ENCODE measurements at regions not wholly inside any gene's neighbourhood (a gene's known extent, or its start where the extent isn't known, plus 50 kb on each side); places are given as distances from the start of the nearest gene placed in this dataset.

DNA sequence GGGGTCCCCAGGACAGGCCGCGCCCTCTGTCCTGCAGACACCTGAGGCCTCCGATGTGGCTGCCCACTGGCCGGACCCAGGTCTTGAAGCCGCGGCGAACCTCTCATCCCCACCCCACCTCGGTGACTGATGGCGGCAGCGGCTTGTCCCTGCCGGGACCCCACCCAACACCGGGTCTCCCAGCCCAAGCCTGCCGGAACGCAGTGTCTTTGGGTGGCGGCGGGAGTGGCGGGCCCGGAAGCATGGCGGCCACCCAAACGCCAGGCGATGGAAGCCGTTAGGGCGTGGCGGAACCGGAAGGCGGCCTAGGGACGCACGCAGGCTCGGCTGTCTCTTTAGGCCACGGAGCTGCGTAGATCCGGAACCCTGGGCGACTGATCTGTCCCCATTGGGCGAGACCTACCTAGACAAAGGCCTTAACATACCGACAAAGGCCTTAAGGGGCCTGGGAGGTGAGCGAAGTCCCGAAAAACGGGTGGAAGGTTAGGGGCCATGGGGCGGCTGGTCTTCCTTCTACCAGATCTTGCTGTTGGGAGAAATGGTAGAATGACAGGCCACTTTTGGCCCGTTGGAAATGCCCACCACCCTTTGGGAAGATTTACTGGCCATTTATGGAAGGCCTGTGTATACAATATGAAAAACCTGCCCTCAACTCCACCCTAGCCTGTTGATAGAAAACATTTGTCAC lies 94.6 kb upstream of the SMC2 start:
- TF ChIP-seq, protein P1, sequence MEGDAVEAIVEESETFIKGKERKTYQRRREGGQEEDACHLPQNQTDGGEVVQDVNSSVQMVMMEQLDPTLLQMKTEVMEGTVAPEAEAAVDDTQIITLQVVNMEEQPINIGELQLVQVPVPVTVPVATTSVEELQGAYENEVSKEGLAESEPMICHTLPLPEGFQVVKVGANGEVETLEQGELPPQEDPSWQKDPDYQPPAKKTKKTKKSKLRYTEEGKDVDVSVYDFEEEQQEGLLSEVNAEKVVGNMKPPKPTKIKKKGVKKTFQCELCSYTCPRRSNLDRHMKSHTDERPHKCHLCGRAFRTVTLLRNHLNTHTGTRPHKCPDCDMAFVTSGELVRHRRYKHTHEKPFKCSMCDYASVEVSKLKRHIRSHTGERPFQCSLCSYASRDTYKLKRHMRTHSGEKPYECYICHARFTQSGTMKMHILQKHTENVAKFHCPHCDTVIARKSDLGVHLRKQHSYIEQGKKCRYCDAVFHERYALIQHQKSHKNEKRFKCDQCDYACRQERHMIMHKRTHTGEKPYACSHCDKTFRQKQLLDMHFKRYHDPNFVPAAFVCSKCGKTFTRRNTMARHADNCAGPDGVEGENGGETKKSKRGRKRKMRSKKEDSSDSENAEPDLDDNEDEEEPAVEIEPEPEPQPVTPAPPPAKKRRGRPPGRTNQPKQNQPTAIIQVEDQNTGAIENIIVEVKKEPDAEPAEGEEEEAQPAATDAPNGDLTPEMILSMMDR (IDR thresholded peaks at IDR 0.05; ENCODE audit: unreplicated experiment), result no peak
- no peaks in the 10 kb centered on the region for H3K4me1 Mint-ChIP-seq (ENCODE audit: unreplicated experiment)
- H3K27ac Mint-ChIP-seq (ENCODE audit: unreplicated experiment), result no peak overlapping the region
- peaks cover 13% of the 10 kb centered on the region for H3K9me3 Mint-ChIP-seq (ENCODE audit: unreplicated experiment)
- DNase-seq (ENCODE audit: low spot score), result no peak
- no peaks in the 10 kb centered on the region for H3K36me3 Mint-ChIP-seq (ENCODE audit: low read depth, unreplicated experiment)
- H3K4me3 Mint-ChIP-seq (ENCODE audit: unreplicated experiment), result no peak overlapping the region
- no peaks in the 10 kb centered on the region for H3K27me3 Mint-ChIP-seq (ENCODE audit: unreplicated experiment)

DNA sequence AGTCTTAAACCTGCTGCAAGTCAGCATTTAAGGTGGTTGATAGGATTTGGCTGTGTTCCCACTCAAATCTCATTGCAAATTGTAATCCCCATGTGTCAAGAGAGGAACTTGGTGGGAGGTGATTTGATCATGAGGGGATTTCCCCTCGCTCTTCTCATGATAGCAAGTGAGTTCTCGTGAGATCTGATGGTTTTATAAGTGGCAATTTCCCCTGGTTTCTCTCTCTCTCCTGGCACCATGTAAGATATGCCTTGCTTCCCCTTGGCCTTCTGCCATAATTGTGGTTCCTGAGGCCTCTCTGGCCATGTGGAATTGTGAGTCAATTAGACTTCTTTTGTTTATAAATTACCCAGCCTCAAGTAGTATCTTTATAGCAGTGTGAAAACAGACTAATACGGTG lies 84.3 kb upstream of the SMC2 start:
- Mint-ChIP-seq H3K4me1 (ENCODE audit: unreplicated experiment) (no peaks in the 10 kb centered on the region), H3K9me3 (ENCODE audit: unreplicated experiment) (peaks cover 9% of the 10 kb centered on the region), H3K4me3 (ENCODE audit: unreplicated experiment) (no peak overlapping the region), H3K27ac (ENCODE audit: unreplicated experiment) (no peak overlapping the region), H3K36me3 (ENCODE audit: low read depth, unreplicated experiment) (no peaks in the 10 kb centered on the region), H3K27me3 (ENCODE audit: unreplicated experiment) (no peaks in the 10 kb centered on the region)
- TF ChIP-seq, protein P1 (IDR thresholded peaks at IDR 0.05; ENCODE audit: unreplicated experiment), result no peak
- no peak for DNase-seq (ENCODE audit: low spot score)

DNA sequence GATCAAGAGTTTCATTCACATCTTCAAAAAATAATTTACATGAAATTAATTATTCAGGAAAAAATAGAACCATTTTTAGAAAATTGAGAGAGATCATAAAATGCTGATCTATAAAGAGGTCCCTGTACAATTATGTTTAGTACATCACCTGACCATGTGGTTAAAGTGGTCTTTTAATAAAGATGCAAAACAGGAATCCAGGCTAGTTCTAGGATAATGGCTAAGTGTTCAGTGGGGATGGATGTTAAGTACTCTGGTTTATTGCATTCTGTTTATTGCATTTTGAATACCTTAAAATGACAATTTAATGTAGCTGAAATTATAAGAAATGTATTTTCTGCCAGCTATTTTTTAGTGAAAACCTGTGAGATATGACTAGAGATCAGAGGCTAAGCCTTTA lies 72.0 kb upstream of the SMC2 start:
- no peak overlapping the region for H3K4me3 Mint-ChIP-seq (ENCODE audit: unreplicated experiment)
- H3K9me3 Mint-ChIP-seq (ENCODE audit: unreplicated experiment), result peaks cover 5% of the 10 kb centered on the region
- no peaks in the 10 kb centered on the region for H3K36me3 Mint-ChIP-seq (ENCODE audit: low read depth, unreplicated experiment)
- no peaks in the 10 kb centered on the region for H3K4me1 Mint-ChIP-seq (ENCODE audit: unreplicated experiment)
- no peaks in the 10 kb centered on the region for H3K27me3 Mint-ChIP-seq (ENCODE audit: unreplicated experiment)
- DNase-seq (ENCODE audit: low spot score), result no peak
- TF ChIP-seq, protein P1 (IDR thresholded peaks at IDR 0.05; ENCODE audit: unreplicated experiment), result no peak
- H3K27ac Mint-ChIP-seq (ENCODE audit: unreplicated experiment), result no peak overlapping the region

DNA sequence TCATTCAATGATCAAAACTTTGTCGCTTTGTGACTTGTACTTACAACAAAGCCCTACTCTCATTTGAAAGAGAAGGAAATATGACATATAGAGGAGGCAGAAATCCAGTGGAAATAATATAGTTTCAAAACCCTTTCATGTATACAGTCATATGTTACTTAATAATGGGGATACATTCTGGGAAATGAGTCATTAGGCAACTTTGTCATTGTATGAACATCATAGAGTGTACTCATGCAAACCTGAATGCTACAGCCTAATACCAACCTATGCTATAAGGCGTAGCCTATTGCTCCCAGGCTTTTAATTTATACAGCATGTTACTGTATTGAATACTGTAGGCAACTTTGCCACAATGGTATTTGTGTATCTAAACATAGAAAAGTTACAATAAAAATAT lies 69.0 kb upstream of the SMC2 start:
- Mint-ChIP-seq H3K4me3 (ENCODE audit: unreplicated experiment) (no peak overlapping the region), H3K36me3 (ENCODE audit: low read depth, unreplicated experiment) (no peaks in the 10 kb centered on the region), H3K27ac (ENCODE audit: unreplicated experiment) (no peak overlapping the region), H3K4me1 (ENCODE audit: unreplicated experiment) (no peaks in the 10 kb centered on the region), H3K9me3 (ENCODE audit: unreplicated experiment) (peaks cover 14% of the 10 kb centered on the region), H3K27me3 (ENCODE audit: unreplicated experiment) (no peaks in the 10 kb centered on the region)
- DNase-seq (ENCODE audit: low spot score), result no peak
- TF ChIP-seq, protein P1 (IDR thresholded peaks at IDR 0.05; ENCODE audit: unreplicated experiment), result no peak

DNA sequence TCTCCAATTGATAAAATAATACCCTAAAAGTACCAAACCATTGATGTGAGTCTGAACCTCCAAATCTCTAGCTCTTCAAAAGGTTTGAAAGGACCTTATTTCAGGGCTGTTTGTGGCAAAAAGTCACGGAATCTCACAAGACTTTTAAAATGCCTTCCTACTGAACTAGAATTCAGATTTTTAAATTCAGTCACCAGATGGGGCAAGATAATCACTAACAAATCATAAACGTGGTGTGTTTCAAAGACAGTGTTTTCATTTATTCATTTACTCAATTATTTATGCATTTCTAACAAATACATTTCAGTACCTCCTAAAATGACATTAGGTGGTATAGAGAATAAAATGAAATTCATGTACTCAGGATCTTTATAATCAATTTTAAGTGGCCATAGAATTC lies 68.2 kb upstream of the SMC2 start:
- TF ChIP-seq, protein P1 (IDR thresholded peaks at IDR 0.05; ENCODE audit: unreplicated experiment), result no peak
- H3K4me3 Mint-ChIP-seq (ENCODE audit: unreplicated experiment), result no peak overlapping the region
- DNase-seq (ENCODE audit: low spot score), result no peak
- H3K4me1 Mint-ChIP-seq (ENCODE audit: unreplicated experiment), result no peaks in the 10 kb centered on the region
- H3K27me3 Mint-ChIP-seq (ENCODE audit: unreplicated experiment), result no peaks in the 10 kb centered on the region
- no peak overlapping the region for H3K27ac Mint-ChIP-seq (ENCODE audit: unreplicated experiment)
- no peaks in the 10 kb centered on the region for H3K36me3 Mint-ChIP-seq (ENCODE audit: low read depth, unreplicated experiment)
- H3K9me3 Mint-ChIP-seq (ENCODE audit: unreplicated experiment), result peaks cover 14% of the 10 kb centered on the region
